HL-60/S4 (cell line): ENCODE measurements at regions not wholly inside any gene's neighbourhood (a gene's known extent, or its start where the extent isn't known, plus 50 kb on each side); places are given as distances from the start of the nearest gene placed in this dataset.
"Not testable (repeated sequence)": the region's sequence is repeated elsewhere in the genome, so short reads cannot be mapped to it uniquely, and the experiment has no call there.

ENCODE experiments used
- in situ Hi-C: fragments of 300-500 bp; cut with MboI; formaldehyde crosslinking; loops from 2 replicates; pipeline ENCODE4 v1.14.3; 2022; ENCODE audit warnings: low sequenced_read_pairs

DNA sequence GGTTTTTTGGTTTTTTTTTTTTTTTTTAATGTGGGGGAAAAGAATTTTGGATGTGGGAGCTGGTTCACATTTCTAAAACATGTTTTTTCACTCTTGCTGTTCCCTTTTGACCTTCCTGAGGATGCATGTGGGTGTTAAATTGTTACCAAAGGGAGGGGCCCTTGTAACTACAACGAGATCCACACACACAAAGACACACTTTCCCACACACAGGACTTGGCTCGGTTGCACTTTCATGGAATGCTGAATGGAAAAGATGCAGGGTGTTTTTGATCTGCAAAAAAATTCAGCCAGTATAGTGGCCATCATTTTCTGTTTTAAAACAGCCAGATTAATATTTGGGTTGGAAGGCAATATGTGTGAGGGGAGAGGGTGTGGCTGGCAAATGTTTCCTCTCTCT lies 576.9 kb downstream of the EBF1 start:
- in situ Hi-C loops: no loop called here

DNA sequence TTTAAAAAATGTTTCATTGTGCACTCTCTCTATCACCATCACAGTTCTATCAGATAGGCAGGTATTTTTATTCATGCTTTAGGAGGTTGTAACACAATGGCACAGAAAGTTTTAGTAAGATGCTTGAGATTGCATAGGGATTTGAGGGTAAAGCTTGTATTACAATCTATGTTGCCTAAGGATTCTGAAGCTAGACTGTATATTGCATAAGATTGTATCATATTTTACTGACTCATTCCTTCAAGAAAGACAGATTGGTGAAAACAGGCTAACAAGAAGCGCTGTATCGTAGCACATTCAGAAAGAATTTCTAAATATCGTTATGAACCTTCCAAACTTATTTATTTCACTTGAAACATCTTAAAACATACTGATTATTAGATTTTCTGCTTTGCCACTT lies 577.7 kb downstream of the EBF1 start:
- in situ Hi-C loops: no loop called here

DNA sequence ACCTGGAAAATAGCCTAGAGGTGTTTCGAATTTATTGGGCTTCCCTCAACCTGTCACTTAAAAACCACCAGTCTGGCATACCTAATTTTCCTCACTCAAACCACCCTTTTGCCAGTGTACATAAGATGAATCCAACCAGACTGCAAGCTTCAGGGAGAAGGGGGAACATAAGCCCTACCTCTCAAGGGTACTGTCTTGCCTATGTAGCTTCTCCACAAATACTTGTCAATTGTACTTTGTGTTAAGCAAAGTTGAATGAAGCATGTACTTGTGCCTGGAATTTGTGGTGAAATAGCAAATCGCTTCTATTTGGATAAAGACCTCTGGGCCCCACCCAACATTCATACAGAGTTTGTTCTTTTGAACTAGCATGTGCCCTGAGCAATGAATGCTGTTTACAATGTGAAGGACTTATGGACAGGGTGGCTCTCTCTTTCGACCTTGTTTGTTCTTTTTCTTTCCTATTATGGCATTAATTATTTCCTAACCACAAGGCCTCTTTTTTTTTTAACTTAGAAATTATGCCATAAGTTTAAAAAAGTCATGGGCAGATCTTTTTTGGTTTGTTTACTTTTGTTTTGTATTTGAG lies 580.2 kb downstream of the EBF1 start:
- in situ Hi-C loops: no loop called here

DNA sequence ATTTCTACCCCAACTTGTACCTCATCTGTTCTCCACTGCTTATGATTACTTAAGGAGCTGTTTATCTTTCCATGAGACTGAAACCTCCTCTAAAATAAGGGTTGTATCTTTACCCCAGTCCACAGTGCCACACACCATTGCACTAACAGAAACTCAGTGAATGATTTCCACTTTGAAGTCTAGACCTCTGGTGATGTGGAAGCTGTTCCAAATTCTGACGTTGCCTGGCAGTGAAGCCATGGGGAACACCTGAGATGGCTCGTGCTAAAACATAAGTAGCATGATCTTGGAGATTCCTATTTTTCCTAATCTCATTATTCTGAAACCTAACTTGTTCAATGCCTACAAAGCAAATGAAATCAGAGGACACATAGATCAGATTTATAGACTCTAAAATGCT lies 583.2 kb downstream of the EBF1 start:
- in situ Hi-C loops: no loop called here

DNA sequence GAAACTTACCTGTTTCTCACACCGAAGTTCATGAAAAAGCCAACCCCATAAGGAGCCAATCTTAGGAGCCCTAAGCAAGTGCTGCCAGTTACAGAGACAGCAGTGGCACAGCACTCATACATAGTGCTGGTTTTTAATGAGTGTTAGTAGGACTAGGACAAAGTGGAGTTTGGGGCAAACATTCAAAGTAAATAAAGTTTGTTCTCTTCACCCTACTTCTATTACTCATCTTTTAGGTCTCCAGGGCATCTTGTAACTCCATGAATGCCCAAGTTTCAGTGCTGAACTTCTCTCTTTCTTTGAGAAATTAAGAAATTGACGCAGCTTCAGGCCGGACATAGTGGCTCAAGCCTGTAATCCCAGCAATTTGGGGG lies 584.7 kb downstream of the EBF1 start:
- in situ Hi-C loops: no loop called here

DNA sequence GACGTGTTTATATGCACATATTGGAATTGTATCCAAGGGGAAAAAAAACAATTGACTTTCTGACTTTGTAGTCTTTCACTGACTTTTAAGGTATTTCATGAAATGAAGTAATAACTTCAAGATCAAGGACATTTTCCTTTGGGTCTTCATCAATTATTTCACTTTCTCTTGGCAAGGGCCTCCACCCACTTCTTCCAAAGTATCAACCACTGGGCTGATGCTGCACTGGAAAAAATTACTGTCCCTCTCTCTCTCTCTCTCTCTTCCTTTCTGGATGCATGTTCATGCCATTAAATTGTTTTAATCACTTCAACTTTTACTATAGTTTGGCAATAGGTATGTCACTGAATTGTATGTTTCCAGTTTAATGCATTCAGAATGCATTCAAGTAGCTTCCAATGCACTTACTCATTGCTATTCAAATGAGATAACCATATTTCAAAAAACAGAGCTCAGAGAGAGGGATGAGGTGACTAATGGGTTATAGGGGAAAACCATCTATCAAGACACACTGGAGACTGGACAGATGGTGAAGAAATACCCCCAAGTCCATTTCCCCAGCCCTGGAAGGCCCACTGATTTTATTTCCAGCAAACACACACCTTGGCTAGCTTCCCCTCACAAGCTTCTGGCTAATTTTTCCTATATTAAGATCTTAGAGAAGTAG lies 585.3 kb downstream of the EBF1 start:
- in situ Hi-C loops: no loop called here

DNA sequence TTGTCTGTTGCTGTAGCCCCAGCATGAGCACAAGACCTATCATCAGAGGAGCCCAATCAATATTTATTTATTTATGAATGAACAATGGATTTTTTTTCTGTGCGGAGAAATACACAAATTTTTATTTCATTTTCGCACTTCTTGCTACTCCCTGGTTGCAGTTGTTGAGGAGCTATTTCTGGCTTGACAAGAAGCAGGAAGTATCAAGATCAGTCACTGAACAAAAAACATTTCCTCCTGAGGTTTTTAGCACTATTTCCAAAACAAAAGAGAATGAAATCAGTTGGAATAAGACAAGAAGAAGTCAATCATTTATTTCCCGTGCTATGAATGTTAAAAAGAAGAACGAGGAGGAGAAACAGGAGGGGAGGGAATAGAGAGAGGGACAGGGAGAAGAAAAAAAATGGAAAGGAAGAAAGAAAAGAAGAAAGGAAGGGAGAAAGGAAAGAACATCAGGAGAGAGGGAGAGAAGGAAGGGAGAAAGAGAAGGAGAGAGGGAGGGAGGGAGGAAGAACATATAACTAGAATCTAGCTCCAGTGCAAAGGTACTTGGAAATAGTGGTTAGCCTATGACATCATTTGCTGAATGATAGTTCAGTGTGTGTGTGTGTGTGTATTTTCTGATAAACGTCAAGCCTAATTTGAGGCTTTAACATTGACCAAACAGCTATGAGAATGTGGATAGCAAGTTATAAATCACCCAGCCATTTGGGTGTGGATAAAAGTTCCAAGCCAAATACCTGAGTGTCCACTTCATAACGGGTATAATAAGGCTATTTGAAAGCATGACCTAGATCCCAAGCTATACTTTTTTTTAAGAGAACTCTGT lies 586.0 kb downstream of the EBF1 start:
- in situ Hi-C loops: no loop called here

DNA sequence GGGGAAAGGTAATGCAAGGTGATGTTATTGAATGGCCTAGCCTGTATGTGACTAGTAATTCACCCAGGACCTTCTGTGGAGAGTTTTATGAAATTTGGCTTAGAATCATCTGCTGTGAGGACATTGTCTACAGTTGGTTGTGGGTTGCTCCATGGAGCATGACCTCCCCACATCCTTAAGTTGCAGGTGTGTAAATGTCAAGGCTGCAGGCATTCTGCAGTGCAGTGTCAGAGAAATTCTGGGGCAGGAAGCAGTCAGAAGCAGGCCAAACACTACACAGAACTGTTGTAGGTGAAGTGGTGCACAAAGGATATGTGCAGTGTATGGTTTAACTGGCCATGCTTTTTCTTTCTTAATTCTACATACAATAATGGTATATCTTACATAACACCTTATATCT lies 588.3 kb downstream of the EBF1 start:
- in situ Hi-C loops: no loop called here

DNA sequence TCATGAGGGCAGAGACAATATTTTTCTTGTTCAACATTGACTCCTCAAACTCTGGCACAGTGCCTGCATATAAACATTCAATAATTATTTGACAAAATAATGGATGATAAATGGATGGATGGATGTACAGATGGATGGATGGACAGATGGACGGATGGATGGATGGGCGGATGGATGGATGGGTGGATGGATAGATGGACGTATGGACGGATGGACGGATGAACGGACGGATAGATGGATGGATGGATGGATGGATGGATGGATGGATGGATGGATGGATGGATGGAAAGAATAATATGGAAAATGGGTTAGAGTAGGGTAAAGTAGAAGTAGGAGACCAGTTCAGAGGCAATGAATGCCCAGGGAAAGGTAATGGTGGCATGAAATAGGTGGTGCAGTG lies 589.2 kb downstream of the EBF1 start:
- in situ Hi-C loops: no loop called here

DNA sequence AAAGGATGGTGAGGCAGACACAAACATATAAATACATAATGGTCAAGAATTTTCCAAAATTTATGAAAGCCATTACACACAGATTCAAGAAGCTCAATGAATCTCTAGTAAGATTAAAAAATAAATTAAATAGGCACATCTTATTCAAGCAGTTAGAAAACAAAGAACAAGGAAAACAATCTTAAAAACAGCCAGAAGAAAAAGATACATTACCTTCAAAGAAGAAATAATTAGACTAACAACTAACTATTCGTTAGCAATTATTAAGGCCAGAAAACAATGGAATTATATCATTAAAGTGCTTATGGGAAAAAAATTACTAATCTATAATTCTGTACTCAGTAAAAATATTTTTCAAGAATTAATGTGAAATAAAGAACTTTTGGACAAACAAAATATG lies 593.1 kb downstream of the EBF1 start:
- in situ Hi-C loops: no loop called here

DNA sequence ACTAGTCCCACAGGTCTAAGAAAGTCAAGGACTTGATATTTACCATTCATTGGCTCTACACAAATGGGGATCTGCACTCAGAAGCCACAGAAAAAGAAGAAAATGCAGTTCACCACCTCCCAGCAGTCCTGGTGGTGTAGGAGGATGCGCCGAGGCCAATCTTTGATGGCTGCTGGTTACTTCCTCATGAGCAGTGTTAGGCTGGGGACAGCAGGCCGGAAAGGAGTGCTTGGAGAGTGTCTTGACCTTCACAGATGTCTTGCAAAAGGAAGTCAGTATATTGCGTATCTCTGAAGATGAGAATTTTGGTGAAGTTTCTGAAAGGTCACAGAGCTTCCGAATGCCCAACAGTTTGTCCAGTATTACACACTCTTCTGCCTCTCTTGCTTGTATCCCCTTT lies 597.0 kb downstream of the EBF1 start:
- in situ Hi-C loops: no loop called here

DNA sequence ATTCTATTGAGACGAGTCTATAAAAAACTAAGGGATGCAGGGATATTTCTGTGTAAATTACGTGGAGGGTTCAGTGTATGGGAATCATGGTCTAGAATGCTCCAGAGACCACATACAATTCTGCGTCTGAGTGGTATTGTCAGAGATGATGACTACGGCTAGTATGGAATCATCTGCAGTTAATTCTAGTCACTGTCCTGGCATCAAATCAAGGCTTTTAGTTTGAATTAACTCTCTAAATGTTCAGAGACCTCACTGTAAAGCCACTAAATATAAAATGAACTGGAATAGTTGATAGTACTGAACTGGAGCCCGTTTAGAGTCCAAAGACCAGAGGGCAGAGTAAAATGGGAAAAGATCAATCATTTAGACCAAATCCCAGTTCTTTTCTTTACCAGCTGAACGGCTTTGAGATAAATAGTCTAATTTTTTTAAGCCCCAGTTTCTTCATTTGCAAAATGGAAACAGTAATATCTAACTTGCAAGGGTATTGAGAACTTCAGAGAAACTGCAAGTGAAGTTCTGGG lies 599.8 kb downstream of the EBF1 start:
- in situ Hi-C loops: no loop called here

DNA sequence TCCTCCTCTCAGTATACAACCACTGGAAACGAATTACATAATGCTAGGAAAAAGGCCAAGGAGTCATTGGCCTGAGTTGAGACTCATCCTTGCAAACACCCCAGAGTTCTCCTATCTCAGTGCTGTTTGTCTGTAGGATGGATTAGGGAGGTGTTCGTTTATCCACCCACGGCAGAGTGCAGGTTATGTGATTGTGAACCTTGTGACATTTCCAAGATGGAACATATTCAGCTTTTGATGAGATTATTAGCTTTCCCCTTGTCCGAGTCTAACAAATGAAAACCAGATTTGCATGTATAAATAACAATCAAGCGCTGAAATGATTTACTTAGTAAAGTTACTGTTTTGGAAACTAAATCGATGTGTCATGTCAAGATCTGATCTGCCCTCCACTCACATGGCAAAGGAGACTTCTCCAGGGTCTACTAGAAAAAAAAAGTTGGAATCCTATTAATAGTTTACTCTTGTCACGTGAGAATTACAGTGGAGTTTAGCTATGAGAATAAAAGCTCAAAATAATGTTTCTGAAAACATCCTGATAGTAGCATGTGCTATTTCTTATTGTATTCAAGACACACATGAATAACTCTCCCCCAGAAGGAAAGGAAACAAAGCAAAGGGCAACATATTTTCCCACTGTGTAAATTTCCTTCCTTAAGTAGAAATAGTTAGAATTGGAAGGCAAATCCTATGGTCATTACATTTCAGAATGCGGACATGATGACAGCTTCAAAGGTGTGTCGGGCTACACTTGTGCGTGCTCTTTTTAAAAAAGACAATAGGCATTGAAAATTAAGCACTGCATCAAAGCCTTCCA lies 600.4 kb downstream of the EBF1 start:
- in situ Hi-C loops: no loop called here

DNA sequence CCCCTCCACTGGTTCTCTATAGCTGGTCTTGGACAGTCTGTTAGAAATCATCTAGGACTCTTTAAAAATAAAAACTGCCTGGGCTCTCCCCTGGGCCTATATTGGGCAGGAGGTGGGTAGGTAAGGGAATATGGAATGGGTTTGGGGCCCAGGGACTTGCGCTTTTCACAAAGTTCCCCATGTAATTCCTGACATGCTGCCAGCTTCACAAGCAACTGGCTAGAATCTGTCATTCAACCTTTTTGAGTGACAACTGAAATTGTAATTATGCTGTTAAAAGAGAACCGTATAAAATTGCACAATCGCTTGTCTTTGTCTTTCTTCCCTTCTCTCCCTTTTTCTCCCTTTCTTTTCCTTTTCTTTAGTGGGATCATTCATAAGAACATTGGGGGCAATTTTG lies 603.1 kb downstream of the EBF1 start:
- in situ Hi-C loops: no loop called here

DNA sequence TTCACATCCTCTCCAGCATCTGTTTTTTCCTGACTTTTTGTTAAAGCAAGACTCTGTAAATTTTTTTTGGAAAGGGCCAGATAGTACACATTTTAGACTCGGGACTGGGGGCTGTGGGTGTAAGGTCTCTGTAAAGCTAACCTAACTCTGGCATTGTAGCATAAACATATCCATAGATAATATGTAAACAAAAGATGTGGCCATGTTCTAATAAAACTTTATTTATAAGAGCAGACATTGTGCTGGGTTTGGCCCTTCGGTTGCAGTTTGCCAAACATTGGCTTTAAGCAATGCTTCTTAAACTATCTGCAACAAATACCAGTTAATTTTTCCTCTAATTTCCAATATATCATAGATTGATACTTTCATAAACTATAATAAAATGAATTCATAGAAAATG lies 605.2 kb downstream of the EBF1 start:
- in situ Hi-C loops: no loop called here

DNA sequence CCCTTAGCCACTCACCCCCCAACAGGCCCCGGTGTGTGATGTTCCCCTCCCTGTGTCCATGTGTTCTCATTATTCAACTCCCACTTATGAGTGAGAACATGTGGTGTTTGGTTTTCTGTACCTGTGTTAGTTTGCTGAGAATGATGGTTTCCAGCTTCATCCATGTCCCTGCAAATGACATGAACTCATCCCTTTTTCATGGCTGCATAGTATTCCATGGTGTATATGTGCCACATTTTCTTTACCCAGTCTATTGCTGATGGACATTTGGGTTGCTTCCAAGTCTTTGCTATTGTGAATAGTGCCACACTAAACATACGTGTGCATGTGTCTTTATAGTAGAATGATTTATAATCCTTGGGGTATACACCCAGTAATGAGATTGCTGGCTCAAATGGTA lies 605.7 kb downstream of the EBF1 start:
- in situ Hi-C loops: not testable (repeated sequence)

DNA sequence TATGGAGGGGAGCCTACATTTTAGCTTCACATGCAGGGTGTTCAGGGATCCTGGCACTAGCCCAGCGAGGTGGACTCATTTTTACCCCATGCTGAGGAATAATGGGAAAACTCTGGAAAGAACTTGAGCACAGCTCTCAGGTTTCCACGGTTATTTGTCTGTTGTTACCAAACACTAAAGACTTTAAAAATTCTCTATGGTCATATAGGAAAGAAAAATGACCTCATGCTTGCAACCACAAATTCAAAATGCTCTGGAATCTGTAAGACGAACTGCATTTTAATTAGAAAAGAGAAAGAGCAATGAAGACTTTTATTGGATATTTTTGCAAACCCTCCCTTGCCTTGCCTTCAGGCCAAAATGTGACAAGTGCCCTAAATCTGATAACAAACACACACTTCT lies 606.9 kb downstream of the EBF1 start:
- in situ Hi-C loops: no loop called here

DNA sequence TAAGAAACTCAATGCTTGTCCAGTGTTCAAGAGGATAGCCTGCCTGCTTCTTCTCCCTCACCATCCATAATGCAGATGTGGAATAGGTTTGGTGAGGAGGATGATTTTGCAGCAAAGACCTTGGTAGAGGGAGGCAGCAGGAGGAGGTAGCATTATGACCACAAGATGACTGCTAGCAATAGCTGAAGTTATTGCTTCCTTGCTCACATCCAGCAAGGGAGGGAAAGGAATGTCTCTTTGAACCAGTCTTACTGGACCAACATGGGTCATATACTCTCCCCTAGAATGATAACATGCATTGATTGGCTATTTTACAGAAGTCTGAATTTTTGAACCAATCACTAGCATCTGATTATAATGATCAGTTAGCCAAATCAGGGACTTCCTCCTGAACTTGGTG lies 607.6 kb downstream of the EBF1 start:
- in situ Hi-C loops: no loop called here

DNA sequence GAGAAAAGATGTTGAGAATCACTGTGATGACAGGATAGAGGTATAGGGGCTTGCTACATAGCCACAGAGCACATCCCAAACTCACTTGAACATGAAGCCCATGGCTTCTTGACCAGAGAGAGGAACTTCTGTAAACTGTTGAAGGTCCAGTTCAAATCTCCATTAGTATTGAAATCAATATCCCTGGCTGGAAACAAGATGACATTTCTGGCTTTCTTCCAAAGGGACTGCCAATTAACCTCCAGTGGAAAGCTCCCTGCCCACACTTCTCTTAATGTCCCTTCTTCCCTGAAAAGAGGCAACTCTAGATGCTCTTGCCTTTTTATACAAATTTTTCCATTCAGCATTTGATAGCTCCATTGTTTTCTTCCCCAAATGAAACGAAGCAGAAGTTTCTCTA lies 612.1 kb downstream of the EBF1 start:
- in situ Hi-C loops: no loop called here

DNA sequence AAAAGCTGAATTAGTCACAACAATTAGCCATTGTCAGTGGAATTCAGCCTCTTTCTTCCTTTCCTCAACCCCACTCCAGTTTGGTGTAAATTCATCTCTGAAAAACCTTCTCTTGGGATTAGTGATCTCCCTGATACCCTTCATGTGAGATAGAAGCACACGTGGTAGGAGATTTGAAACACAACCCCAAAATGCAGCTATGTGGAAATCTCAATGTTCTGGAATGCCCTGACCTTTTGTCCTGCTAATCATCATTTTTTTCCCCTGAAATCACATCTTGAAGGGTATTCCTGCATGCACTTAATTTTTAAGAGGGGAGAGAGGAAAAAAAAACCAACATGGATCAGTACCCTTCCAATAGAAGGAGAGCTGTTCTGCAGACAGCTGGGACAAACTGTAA lies 612.6 kb downstream of the EBF1 start:
- in situ Hi-C loops: no loop called here

DNA sequence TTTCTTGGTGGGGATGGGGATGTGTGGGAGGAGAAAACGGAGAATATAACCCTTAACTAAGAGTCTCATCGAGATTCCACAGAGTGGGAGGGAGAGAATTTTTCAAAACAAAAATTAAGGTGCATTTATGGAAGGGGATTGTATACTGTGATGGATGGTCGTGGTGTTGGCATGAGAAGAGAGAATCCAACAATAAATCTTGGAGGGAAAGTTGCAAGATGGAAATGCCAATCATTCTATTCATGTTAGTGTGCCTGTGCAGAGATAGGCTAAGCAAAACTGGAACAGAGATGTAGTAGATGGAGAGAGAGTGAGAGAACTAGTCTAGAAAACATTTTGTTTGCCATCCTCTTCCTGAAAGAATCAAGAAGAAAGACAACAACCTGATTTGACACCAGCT lies 613.1 kb downstream of the EBF1 start:
- in situ Hi-C loops: no loop called here
